GM10248 (cell line): ENCODE measurements at regions not wholly inside any gene's neighbourhood (a gene's known extent, or its start where the extent isn't known, plus 50 kb on each side); places are given as distances from the start of the nearest gene placed in this dataset.

Source experiments
- CTCF ChIA-PET: fragments of 300-600 bp; sonication (Branson Sonifier 250); formaldehyde crosslinking; extraction: SDS; loops from one replicate; lab custom pipeline; 2021; ENCODE audit warnings: antibody characterized with exemption; lab: Yijun Ruan, JAX
- POLR2A ChIA-PET: fragments of 350-650 bp; sonication (Branson Sonifier 250); formaldehyde crosslinking; extraction: SDS; loops from one replicate; lab custom pipeline; 2020; ENCODE audit warnings: antibody characterized with exemption; lab: Yijun Ruan, JAX
- DNase-seq: peaks from one replicate; pipeline ENCODE4 v3.0.0; 2012; ENCODE audit errors: extremely low spot score
- CTCF ChIP-seq: IDR thresholded peaks from 2 replicates; pipeline ENCODE4 v1.5.1; 2012; ENCODE audit warnings: mild to moderate bottlenecking, low read depth; ENCODE audit errors: extremely low read depth, missing control alignments, control extremely low read depth

- ChIA-PET CTCF (no interaction called here), POLR2A (no interaction called here)
- TF ChIP-seq CTCF, result no peak
- no peak for DNase-seq
These were observed 51.0 kb upstream of the RAB27B start for GRCh38 chr18:54777118-54777791.

- ChIA-PET POLR2A (no interaction called here), CTCF (interaction anchor here (1.4 kb wide), 1 partner anchor 12 kb away, joined by 3 read pairs; no protein-coding TSS in a partner anchor)
- no peak for DNase-seq
- TF ChIP-seq CTCF, result no peak
These were observed 50.3 kb upstream of the RAB27B start for GRCh38 chr18:54777989-54778388.
